ENCODE measurements at regions not wholly inside any gene's neighbourhood (a gene's known extent, or its start where the extent isn't known, plus 50 kb on each side); places are given as distances from the start of the nearest gene placed in this dataset.

DNA sequence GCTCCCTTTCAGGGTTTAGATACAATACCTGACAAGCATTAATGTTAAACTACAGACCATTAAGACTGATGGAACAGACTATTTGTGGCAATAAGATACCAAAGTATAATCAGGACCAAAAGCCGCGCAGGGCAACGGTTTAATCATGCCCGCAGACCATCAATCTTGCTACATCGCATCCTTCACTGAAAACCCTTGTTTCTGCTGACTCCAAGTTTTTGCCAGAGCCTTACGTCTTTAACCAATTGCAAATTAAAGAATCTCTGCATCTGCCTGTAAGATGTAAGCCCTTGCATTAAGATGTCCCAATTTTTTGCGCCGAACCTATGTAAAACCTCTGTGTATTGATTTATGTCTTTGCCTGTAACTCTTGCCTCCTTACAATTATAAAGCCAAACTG is 94.2 kb upstream of the RBBP6 start:
- Histone ChIP-seq H2BK20ac (ENCODE audit: low read depth, low read length) (no peak overlapping the region), H2AFZ (replicated peaks; ENCODE audit: low read length, poor library complexity) (no peak overlapping the region), H3K23ac (ENCODE audit: low read depth, low read length) (no peak overlapping the region), H3K4me3 (ENCODE audit: insufficient read depth, low read depth, low read length) (no peak overlapping the region), H4K91ac (ENCODE audit: insufficient read depth, low read depth, low read length) (no peak overlapping the region), H3K9ac (ENCODE audit: low read depth, low read length) (no peak overlapping the region), H3K4me1 (ENCODE audit: control insufficient read depth, insufficient read depth, low read length) (no peaks in the 10 kb centered on the region), H2AK9ac (replicated peaks; ENCODE audit: low read depth, low read length, poor library complexity) (no peak overlapping the region), H2AK5ac (ENCODE audit: low read depth, low read length) (no peak overlapping the region), H2BK5ac (ENCODE audit: low read depth, low read length, poor library complexity, severe bottlenecking) (no peak overlapping the region), H3K9me3 (ENCODE audit: control insufficient read depth, insufficient read depth, low read length) (no peaks in the 10 kb centered on the region), H3K9me1 (ENCODE audit: insufficient read depth, low read length) (no peaks in the 10 kb centered on the region), H3K18ac (ENCODE audit: low read depth, low read length) (no peak overlapping the region), H3K4ac (ENCODE audit: low read depth, low read length) (no peak overlapping the region), H3K27me3 (ENCODE audit: control insufficient read depth, insufficient read depth, low read length) (no peaks in the 10 kb centered on the region), H4K20me1 (ENCODE audit: insufficient read depth, low read length) (no peaks in the 10 kb centered on the region), H4K5ac (ENCODE audit: low read depth, low read length) (no peak overlapping the region), H3K36me3 (ENCODE audit: control insufficient read depth, insufficient read depth, low read length) (no peaks in the 10 kb centered on the region), H3K79me1 (ENCODE audit: low read depth in 1 of 2, low read length in 2 of 2) (no peaks in the 10 kb centered on the region), H2BK120ac (ENCODE audit: low read depth, low read length) (no peak overlapping the region), H3K56ac (ENCODE audit: extremely low read depth, insufficient read depth, low read length) (no peak overlapping the region), H3K4me2 (ENCODE audit: low read depth, low read length) (no peak overlapping the region), H2BK15ac (ENCODE audit: low read depth, low read length) (no peak overlapping the region), H4K8ac (ENCODE audit: low read depth in 2 of 2, low read length in 2 of 2) (no peak overlapping the region), H3K14ac (replicated peaks; ENCODE audit: low read depth, low read length) (no peak overlapping the region), H3K27ac (ENCODE audit: insufficient read depth, low read length) (no peak overlapping the region)
- POLR2A ChIA-PET (ENCODE audit: unreplicated experiment) = no interaction called here
- in situ Hi-C loops (cut with MboI; ENCODE audit: low sequenced_read_pairs) (no loop called here), intact Hi-C loops (cut with micrococcal nuclease) (no loop called here), dilution Hi-C loops (cut with HindIII; ENCODE audit: low sequenced_read_pairs, unreplicated experiment) (no loop called here)
- TF ChIP-seq CEBPB (IDR thresholded peaks at IDR 0.05; ENCODE audit: low read depth, low read length) (no peak), FOS (IDR thresholded peaks at IDR 0.05; ENCODE audit: low read depth, low read length) (no peak), ELK1 (IDR thresholded peaks at IDR 0.05; ENCODE audit: borderline replicate concordance, low read depth, low read length) (no peak), MXI1 (IDR thresholded peaks at IDR 0.05; ENCODE audit: borderline replicate concordance, low read depth, low read length) (no peak), NFE2L2 (IDR thresholded peaks at IDR 0.05; ENCODE audit: low read depth, low read length) (no peak), MAFK (IDR thresholded peaks at IDR 0.05; ENCODE audit: low read depth, low read length) (peak; percentile 2; the same call in 1 of the 2 replicates), MAZ (IDR thresholded peaks at IDR 0.05; ENCODE audit: borderline replicate concordance, low read depth, low read length) (no peak)
- TF ChIP-seq, protein P1, sequence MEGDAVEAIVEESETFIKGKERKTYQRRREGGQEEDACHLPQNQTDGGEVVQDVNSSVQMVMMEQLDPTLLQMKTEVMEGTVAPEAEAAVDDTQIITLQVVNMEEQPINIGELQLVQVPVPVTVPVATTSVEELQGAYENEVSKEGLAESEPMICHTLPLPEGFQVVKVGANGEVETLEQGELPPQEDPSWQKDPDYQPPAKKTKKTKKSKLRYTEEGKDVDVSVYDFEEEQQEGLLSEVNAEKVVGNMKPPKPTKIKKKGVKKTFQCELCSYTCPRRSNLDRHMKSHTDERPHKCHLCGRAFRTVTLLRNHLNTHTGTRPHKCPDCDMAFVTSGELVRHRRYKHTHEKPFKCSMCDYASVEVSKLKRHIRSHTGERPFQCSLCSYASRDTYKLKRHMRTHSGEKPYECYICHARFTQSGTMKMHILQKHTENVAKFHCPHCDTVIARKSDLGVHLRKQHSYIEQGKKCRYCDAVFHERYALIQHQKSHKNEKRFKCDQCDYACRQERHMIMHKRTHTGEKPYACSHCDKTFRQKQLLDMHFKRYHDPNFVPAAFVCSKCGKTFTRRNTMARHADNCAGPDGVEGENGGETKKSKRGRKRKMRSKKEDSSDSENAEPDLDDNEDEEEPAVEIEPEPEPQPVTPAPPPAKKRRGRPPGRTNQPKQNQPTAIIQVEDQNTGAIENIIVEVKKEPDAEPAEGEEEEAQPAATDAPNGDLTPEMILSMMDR (conservative IDR thresholded peaks at IDR 0.05; ENCODE audit: low read depth, low read length) = no peak
- no peak for ATAC-seq (ENCODE audit: low read depth)
- CTCF ChIA-PET = no interaction called here
- no TSS peak for BruUV-seq (replicated peaks)
- no peak for DNase-seq
- WGBS, 2 experiments (ENCODE audit: extremely low coverage in 2 of 2, insufficient read length in 1 of 2) = 85% methylated on average over 2 of the region's 8 CpGs; no CpG with 5 or more reads in 1 of the 2 experiments

Measured in IMR-90 (cell line).